NT2/D1 (cell line): ENCODE measurements at regions not wholly inside any gene's neighbourhood (a gene's known extent, or its start where the extent isn't known, plus 50 kb on each side); places are given as distances from the start of the nearest gene placed in this dataset.
"Not testable (repeated sequence)": the region's sequence is repeated elsewhere in the genome, so short reads cannot be mapped to it uniquely, and the experiment has no call there.

ENCODE experiments used
- DNase-seq: peaks from one replicate; pipeline ENCODE4 v3.0.0-alpha.2; 2011; ENCODE audit warnings: low read depth, low spot score
- H3K27me3 ChIP-seq: 2 replicates; pipeline ENCODE4 v1.6.0; 2011; ENCODE audit warnings: mild to moderate bottlenecking; ENCODE audit not compliant: insufficient read length, insufficient read depth
- H3K36me3 ChIP-seq: 2 replicates; pipeline ENCODE4 v1.6.1; 2011; ENCODE audit warnings: mild to moderate bottlenecking, low read length, mixed read lengths; ENCODE audit not compliant: insufficient read depth, insufficient read length
- H3K4me1 ChIP-seq: 2 replicates; pipeline ENCODE4 v1.5.1; 2011; ENCODE audit not compliant: insufficient read depth, insufficient read length
- H3K4me3 ChIP-seq: 2 replicates; pipeline ENCODE4 v1.5.1; 2011; ENCODE audit warnings: low read depth; ENCODE audit not compliant: insufficient read length
- H3K9ac ChIP-seq: 2 replicates; pipeline ENCODE4 v1.6.0; 2011; ENCODE audit warnings: low read depth; ENCODE audit not compliant: insufficient read length
- H3K9me3 ChIP-seq: 2 replicates; pipeline ENCODE4 v1.5.1; 2011; ENCODE audit warnings: mild to moderate bottlenecking, low read length; ENCODE audit not compliant: insufficient read depth
- SUZ12 ChIP-seq: IDR thresholded peaks from 2 replicates; pipeline ENCODE4 v1.6.1; 2011; ENCODE audit not compliant: insufficient read length, insufficient read depth; ENCODE audit errors: extremely low read depth
- YY1 ChIP-seq: IDR thresholded peaks from 2 replicates; pipeline ENCODE4 v1.6.1; 2011; ENCODE audit not compliant: insufficient read length, insufficient read depth
- ZNF274 ChIP-seq: IDR thresholded peaks from 2 replicates; pipeline ENCODE4 v1.6.1; 2011; ENCODE audit warnings: mild to moderate bottlenecking, low read depth, low read length

GRCh38 chr2:107511970-107512789 is 314.5 kb upstream of the RGPD4 start:
- no peak for DNase-seq
- no peaks in the 10 kb centered on the region for H3K9me3 ChIP-seq
- H3K4me1 ChIP-seq, result no peaks in the 10 kb centered on the region
- H3K27me3 ChIP-seq, result no peaks in the 10 kb centered on the region
- no peak overlapping the region for H3K9ac ChIP-seq
- TF ChIP-seq ZNF274 (no peak), SUZ12 (no peak), YY1 (no peak)
- H3K4me3 ChIP-seq, result no peak overlapping the region
- H3K36me3 ChIP-seq, result no peaks in the 10 kb centered on the region

DNA sequence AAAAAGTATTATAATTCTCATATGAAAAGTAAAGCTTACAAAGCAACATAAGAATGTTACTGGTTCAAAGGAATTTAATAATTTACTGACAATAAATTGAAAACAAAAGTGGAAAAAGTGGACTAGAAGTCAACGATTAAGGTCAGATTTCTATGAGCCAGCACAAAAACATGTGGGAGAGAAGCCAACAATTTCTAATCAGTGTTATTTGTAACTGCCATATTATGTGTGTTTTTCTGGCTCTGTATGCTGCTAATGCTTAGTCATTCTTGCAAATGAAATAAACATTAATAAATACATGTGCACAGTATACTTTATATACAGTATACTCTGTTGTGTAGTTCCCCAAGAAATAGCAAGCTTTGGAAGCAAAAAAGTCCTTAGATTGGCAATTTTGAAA is 301.3 kb upstream of the RGPD4 start:
- Histone ChIP-seq H3K27me3 (no peaks in the 10 kb centered on the region), H3K36me3 (no peaks in the 10 kb centered on the region), H3K9ac (no peak overlapping the region), H3K9me3 (0 out of 2 replicates have a peak, but pooled peaks cover under 1% of the 10 kb centered on the region), H3K4me3 (no peak overlapping the region), H3K4me1 (no peaks in the 10 kb centered on the region)
- DNase-seq, result no peak
- no peak for TF ChIP-seq SUZ12

DNA sequence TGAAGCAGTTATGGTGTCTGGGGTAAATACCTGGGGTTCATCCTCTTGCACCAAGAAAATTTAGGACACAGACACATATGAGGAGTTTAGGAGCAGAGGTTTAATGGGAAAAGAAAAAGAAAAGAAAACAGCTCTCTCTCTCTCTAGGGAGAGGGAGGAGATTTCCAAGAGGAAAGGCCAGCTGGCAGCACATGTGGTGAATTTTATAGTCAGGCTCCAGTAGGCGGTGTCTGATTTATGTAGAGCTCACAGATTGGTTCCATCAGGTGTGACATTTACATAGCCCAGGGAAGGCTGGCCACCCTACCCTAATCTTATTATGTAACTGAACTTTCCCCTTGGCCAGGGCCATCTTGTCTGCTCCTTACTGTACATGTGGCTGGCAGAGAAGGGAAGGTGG is 297.5 kb upstream of the RGPD4 start:
- no peak for DNase-seq
- no peaks in the 10 kb centered on the region for H3K4me1 ChIP-seq
- H3K4me3 ChIP-seq, result no peak overlapping the region
- H3K9ac ChIP-seq, result no peak overlapping the region
- no peaks in the 10 kb centered on the region for H3K36me3 ChIP-seq
- no peaks in the 10 kb centered on the region for H3K9me3 ChIP-seq
- H3K27me3 ChIP-seq, result no peaks in the 10 kb centered on the region
- TF ChIP-seq ZNF274 (no peak), YY1 (no peak), SUZ12 (no peak)

DNA sequence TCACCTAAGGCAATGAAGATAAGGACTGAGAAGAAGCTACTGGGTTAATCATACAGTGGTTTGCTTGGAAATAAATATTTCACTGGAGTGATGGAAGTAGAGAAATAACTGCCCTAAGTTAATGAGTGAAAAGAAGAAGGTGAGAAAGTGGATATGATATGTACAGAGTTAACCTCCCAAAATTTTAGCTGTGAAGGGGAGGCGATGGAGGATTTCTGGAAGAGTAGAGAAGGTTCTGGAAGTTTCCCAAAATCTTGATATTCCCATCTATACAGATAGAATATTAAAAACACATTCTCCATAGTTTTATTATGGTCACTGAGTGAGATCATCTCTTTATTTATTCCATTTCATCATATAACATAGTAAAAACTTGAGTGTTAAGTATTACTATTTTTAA is 296.6 kb upstream of the RGPD4 start:
- H3K4me3 ChIP-seq, result no peak overlapping the region
- no peaks in the 10 kb centered on the region for H3K27me3 ChIP-seq
- no peak overlapping the region for H3K9ac ChIP-seq
- no peaks in the 10 kb centered on the region for H3K36me3 ChIP-seq
- no peaks in the 10 kb centered on the region for H3K9me3 ChIP-seq
- no peak for DNase-seq
- H3K4me1 ChIP-seq, result no peaks in the 10 kb centered on the region
- TF ChIP-seq YY1 (no peak), ZNF274 (no peak), SUZ12 (no peak)

- no peak overlapping the region for H3K9ac ChIP-seq
- TF ChIP-seq YY1, result no peak
- TF ChIP-seq ZNF274, result no peak
- TF ChIP-seq SUZ12, result no peak
- no peak overlapping the region for H3K4me3 ChIP-seq
- H3K27me3 ChIP-seq, result no peaks in the 10 kb centered on the region
- H3K9me3 ChIP-seq, result peaks cover 9% of the 10 kb centered on the region; the same call in 1 of the 2 replicates
- no peak for DNase-seq
- H3K4me1 ChIP-seq, result no peaks in the 10 kb centered on the region
- H3K36me3 ChIP-seq, result no peaks in the 10 kb centered on the region
Measured at GRCh38 chr2:107534926-107535325, 291.8 kb upstream of the RGPD4 start.

DNA sequence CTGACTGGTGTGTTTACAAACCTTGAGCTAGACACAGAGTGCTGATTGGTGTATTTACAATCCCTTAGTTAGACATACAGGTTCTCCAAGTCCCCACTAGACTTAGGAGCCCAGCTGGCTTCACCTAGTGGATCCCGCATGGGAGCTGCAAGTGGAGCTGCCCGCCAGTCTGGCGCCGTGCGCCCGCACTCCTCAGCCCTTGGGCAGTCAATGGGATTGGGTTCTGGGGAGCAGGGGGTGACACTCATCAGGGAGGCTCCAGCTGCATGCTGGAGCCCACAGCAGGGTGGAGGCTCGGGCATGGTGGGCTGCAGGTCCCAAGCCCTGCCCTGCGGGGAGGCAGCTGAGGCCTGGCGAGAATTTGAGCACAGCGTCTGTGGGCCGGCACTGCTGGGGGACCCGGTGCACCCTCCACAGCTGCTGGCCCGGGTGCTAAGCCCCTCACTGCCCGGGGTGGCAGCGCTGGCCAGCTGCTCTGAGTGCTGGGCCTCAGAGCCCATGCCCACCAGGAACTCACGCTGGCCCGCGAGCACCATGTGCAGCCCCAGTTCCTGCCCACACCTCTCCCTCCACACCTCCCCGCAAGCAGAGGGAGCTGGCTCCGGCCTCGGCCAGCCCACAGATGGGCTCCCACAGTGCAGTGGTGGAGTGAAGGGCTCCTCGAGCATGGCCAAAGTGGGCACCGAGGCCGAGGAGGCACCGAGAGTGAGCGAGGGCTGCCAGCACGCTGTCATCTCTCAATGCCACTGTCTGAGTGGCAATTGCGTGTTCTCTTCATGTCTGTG is 290.6 kb upstream of the RGPD4 start:
- not testable (repeated sequence) for DNase-seq, H3K4me1 ChIP-seq, H3K9ac ChIP-seq, H3K27me3 ChIP-seq, H3K4me3 ChIP-seq, H3K9me3 ChIP-seq, H3K36me3 ChIP-seq

- Histone ChIP-seq H3K9me3 (no peaks in the 10 kb centered on the region), H3K27me3 (no peaks in the 10 kb centered on the region), H3K9ac (no peak overlapping the region), H3K4me3 (no peak overlapping the region), H3K4me1 (no peaks in the 10 kb centered on the region), H3K36me3 (no peaks in the 10 kb centered on the region)
- TF ChIP-seq ZNF274 (no peak), SUZ12 (no peak), YY1 (no peak)
- DNase-seq, result no peak
Measured at GRCh38 chr2:107542314-107542740, 284.4 kb upstream of the RGPD4 start.
